NCI-H1930 (cell line): ENCODE measurements at regions not wholly inside any gene's neighbourhood (a gene's known extent, or its start where the extent isn't known, plus 50 kb on each side); places are given as distances from the start of the nearest gene placed in this dataset.

Source experiments
- DNase-seq, 2 experiments: peaks; one replicate each; lab custom pipeline; 2025; lab: John Stamatoyannopoulos, UW

- DNase-seq: no peak
Observed at GRCh38 chr16:50992350-50993032, 158.6 kb downstream of the SALL1 start.

GRCh38 chr16:50991436-50991835 is 159.6 kb downstream of the SALL1 start:
- DNase-seq: no peak

- no peak for DNase-seq
Observed at GRCh38 chr16:50991006-50991405, 160.1 kb downstream of the SALL1 start.

GRCh38 chr16:50989047-50989446 is 162.0 kb downstream of the SALL1 start:
- DNase-seq: no peak

GRCh38 chr16:50988441-50988840 is 162.6 kb downstream of the SALL1 start:
- DNase-seq: no peak

GRCh38 chr16:50986453-50986852 is 164.6 kb downstream of the SALL1 start:
- no peak for DNase-seq

GRCh38 chr16:50985733-50986132 is 165.3 kb downstream of the SALL1 start:
- no peak for DNase-seq

- DNase-seq: no peak
Observed at GRCh38 chr16:50984688-50985087, 166.4 kb downstream of the SALL1 start.

GRCh38 chr16:50982808-50983207 is 168.3 kb downstream of the SALL1 start:
- no peak for DNase-seq

GRCh38 chr16:50981951-50982350 is 169.1 kb downstream of the SALL1 start:
- DNase-seq: no peak

GRCh38 chr16:50980666-50981065 is 170.4 kb downstream of the SALL1 start:
- DNase-seq: no peak

- no peak for DNase-seq
Observed at GRCh38 chr16:50979806-50980620, 171.1 kb downstream of the SALL1 start.

GRCh38 chr16:50977138-50977537 is 173.9 kb downstream of the SALL1 start:
- DNase-seq: no peak

- DNase-seq: no peak
Observed at GRCh38 chr16:50974438-50975036, 176.5 kb downstream of the SALL1 start.

GRCh38 chr16:50972876-50973275 is 178.2 kb downstream of the SALL1 start:
- no peak for DNase-seq

- no peak for DNase-seq
Observed at GRCh38 chr16:50970281-50970680, 180.8 kb downstream of the SALL1 start.

- no peak for DNase-seq
Observed at GRCh38 chr16:50967827-50968612, 183.1 kb downstream of the SALL1 start.

GRCh38 chr16:50964491-50964890 is 186.6 kb downstream of the SALL1 start:
- no peak for DNase-seq

GRCh38 chr16:50961952-50962351 is 189.1 kb downstream of the SALL1 start:
- DNase-seq: no peak

GRCh38 chr16:50960517-50961202 is 190.4 kb downstream of the SALL1 start:
- no peak for DNase-seq

GRCh38 chr16:50957056-50957455 is 194.0 kb downstream of the SALL1 start:
- DNase-seq: no peak

- DNase-seq: no peak
Observed at GRCh38 chr16:50956637-50957036, 194.4 kb downstream of the SALL1 start.
